Neural progenitor cell (in vitro differentiated cells): ENCODE measurements at regions not wholly inside any gene's neighbourhood (a gene's known extent, or its start where the extent isn't known, plus 50 kb on each side); places are given as distances from the start of the nearest gene placed in this dataset.

ENCODE experiments used
- CTCF ChIP-seq: fragments of 200-600 bp; sonication (generic); IDR thresholded peaks from 2 replicates; pipeline ENCODE4 v1.5.1; 2017; ENCODE audit warnings: antibody characterized with exemption, mild to moderate bottlenecking
- EZH2 ChIP-seq: fragments of 200-600 bp; sonication (generic); IDR thresholded peaks from 2 replicates; pipeline ENCODE4 v1.6.1; 2017; ENCODE audit warnings: antibody characterized with exemption, mild to moderate bottlenecking, moderate library complexity
- EZH2phosphoT487 ChIP-seq: fragments of 200-600 bp; sonication (generic); IDR thresholded peaks from 2 replicates; pipeline ENCODE4 v1.6.1; 2017; ENCODE audit warnings: antibody characterized with exemption

GRCh38 chr2:18061717-18062116 is 183.2 kb downstream of the KCNS3 start:
- no peak for TF ChIP-seq CTCF
- no peak for TF ChIP-seq EZH2phosphoT487
- no peak for TF ChIP-seq EZH2
